ENCODE measurements at regions not wholly inside any gene's neighbourhood (a gene's known extent, or its start where the extent isn't known, plus 50 kb on each side); places are given as distances from the start of the nearest gene placed in this dataset.

- TF ChIP-seq CTCF (IDR thresholded peaks at IDR 0.05 in 8 of 11, conservative IDR thresholded peaks at IDR 0.05 in 3 of 11) (no peak), POLR2AphosphoS5 (IDR thresholded peaks at IDR 0.05) (no peak), POLR2A (IDR thresholded peaks at IDR 0.05) (no peak)
Observed at GRCh38 chr5:154686490-154686889, 68.7 kb upstream of the LARP1 start.

Measured in spleen (tissue), 7 donors.